ENCODE measurements at regions not wholly inside any gene's neighbourhood (a gene's known extent, or its start where the extent isn't known, plus 50 kb on each side); places are given as distances from the start of the nearest gene placed in this dataset.

GRCh38 chr17:71516149-71516548, 604.7 kb upstream of the SOX9 start:
- H3K27ac ChIP-seq: no peak overlapping the region
- WGBS, 3 donors: 18 to 19% (median 18%) methylated on average over 6 of the region's 6 CpGs
- intact Hi-C loops (cut with DNase I): no loop called here
- H3K9me3 ChIP-seq: no peaks in the 10 kb centered on the region
- H3K36me3 ChIP-seq: no peaks in the 10 kb centered on the region
- no peak overlapping the region for H3K4me3 ChIP-seq
- TF ChIP-seq EP300 (IDR thresholded peaks at IDR 0.05) (no peak), POLR2A (IDR thresholded peaks at IDR 0.05) (no peak), CTCF (IDR thresholded peaks at IDR 0.05) (no peak)
- no peaks in the 10 kb centered on the region for H3K27me3 ChIP-seq
- no peak for DNase-seq
- no peaks in the 10 kb centered on the region for H3K4me1 ChIP-seq (ENCODE audit: insufficient read depth)

- no peak for DNase-seq
- WGBS, 3 donors: 45 to 84% (median 71%) methylated on average over 2 of the region's 2 CpGs
- intact Hi-C loops (cut with DNase I): no loop called here
These were observed 601.5 kb upstream of the SOX9 start for GRCh38 chr17:71519285-71519684.

GRCh38 chr17:71521724-71522123, 599.1 kb upstream of the SOX9 start:
- no peaks in the 10 kb centered on the region for H3K36me3 ChIP-seq
- no peak overlapping the region for H3K27ac ChIP-seq
- no peak for TF ChIP-seq CTCF (IDR thresholded peaks at IDR 0.05)
- no peak for DNase-seq
- no peaks in the 10 kb centered on the region for H3K9me3 ChIP-seq
- no peak overlapping the region for H3K4me3 ChIP-seq
- intact Hi-C loops (cut with DNase I): no loop called here
- no peaks in the 10 kb centered on the region for H3K4me1 ChIP-seq (ENCODE audit: insufficient read depth)
- WGBS, 3 donors: 48 to 68% (median 64%) methylated on average over 2 of the region's 2 CpGs
- H3K27me3 ChIP-seq: no peaks in the 10 kb centered on the region

More at GRCh38 chr17:71519285-71519684, 601.5 kb upstream of the SOX9 start:
- Histone ChIP-seq H3K27ac (no peak overlapping the region), H3K36me3 (no peaks in the 10 kb centered on the region), H3K9me3 (no peaks in the 10 kb centered on the region), H3K4me1 (ENCODE audit: insufficient read depth) (no peaks in the 10 kb centered on the region), H3K4me3 (no peak overlapping the region), H3K27me3 (no peaks in the 10 kb centered on the region)
- no peak for TF ChIP-seq EP300 (IDR thresholded peaks at IDR 0.05)
- no peak for TF ChIP-seq CTCF (IDR thresholded peaks at IDR 0.05)
- no peak for TF ChIP-seq POLR2A (IDR thresholded peaks at IDR 0.05)

GRCh38 chr17:71522383-71522782, 598.4 kb upstream of the SOX9 start:
- H3K4me3 ChIP-seq: no peak overlapping the region
- no peak for TF ChIP-seq EP300 (IDR thresholded peaks at IDR 0.05)
- no peak for TF ChIP-seq POLR2A (IDR thresholded peaks at IDR 0.05)
- no peak for TF ChIP-seq CTCF (IDR thresholded peaks at IDR 0.05)
- no peaks in the 10 kb centered on the region for H3K4me1 ChIP-seq (ENCODE audit: insufficient read depth)

GRCh38 chr17:71527311-71527710, 593.5 kb upstream of the SOX9 start:
- no peaks in the 10 kb centered on the region for H3K36me3 ChIP-seq
- 66 to 76% (median 66%) methylated on average over 6 of the region's 6 CpGs for WGBS, 3 donors
- no peaks in the 10 kb centered on the region for H3K4me1 ChIP-seq (ENCODE audit: insufficient read depth)
- H3K9me3 ChIP-seq: no peaks in the 10 kb centered on the region
- intact Hi-C loops (cut with DNase I): no loop called here
- DNase-seq: no peak
- no peak overlapping the region for H3K27ac ChIP-seq
- H3K27me3 ChIP-seq: no peaks in the 10 kb centered on the region
- TF ChIP-seq POLR2A (IDR thresholded peaks at IDR 0.05) (no peak), CTCF (IDR thresholded peaks at IDR 0.05) (no peak), EP300 (IDR thresholded peaks at IDR 0.05) (no peak)
- no peak overlapping the region for H3K4me3 ChIP-seq

More at GRCh38 chr17:71522383-71522782, 598.4 kb upstream of the SOX9 start:
- no peak overlapping the region for H3K27ac ChIP-seq
- no peaks in the 10 kb centered on the region for H3K36me3 ChIP-seq
- DNase-seq: no peak
- WGBS, 3 donors: 62 to 74% (median 71%) methylated on average over 1 of the region's 1 CpG
- no peaks in the 10 kb centered on the region for H3K9me3 ChIP-seq
- intact Hi-C loops (cut with DNase I): no loop called here
- H3K27me3 ChIP-seq: no peaks in the 10 kb centered on the region

Measured in ovary (tissue), 7 donors.